BE2C (cell line): ENCODE measurements at regions not wholly inside any gene's neighbourhood (a gene's known extent, or its start where the extent isn't known, plus 50 kb on each side); places are given as distances from the start of the nearest gene placed in this dataset.

ENCODE experiments used
- DNase-seq: peaks from one replicate; pipeline ENCODE4 v3.0.0-alpha.2; 2020
- H3K27me3 ChIP-seq: fragments of 250-450 bp; sonication (Bioruptor Pico); 2 replicates; pipeline ENCODE4 v1.5.1; 2020; ENCODE audit warnings: mild to moderate bottlenecking
- H3K36me3 ChIP-seq: fragments of 250-450 bp; sonication (Bioruptor Pico); 2 replicates; pipeline ENCODE4 v1.5.1; 2020; ENCODE audit warnings: mild to moderate bottlenecking
- H3K4me1 ChIP-seq: fragments of 250-450 bp; sonication (Bioruptor Pico); 2 replicates; pipeline ENCODE4 v1.5.1; 2020
- H3K4me3 ChIP-seq: 2 replicates; pipeline ENCODE4 v1.5.1; 2011; ENCODE audit warnings: low read depth, low read length
- H3K9me3 ChIP-seq: fragments of 250-450 bp; sonication (Bioruptor Pico); 2 replicates; pipeline ENCODE4 v1.5.1; 2020
- TF ChIP-seq, protein P1 (sequence below): IDR thresholded peaks from 2 replicates; pipeline ENCODE4 v1.5.1; 2012; ENCODE audit warnings: mild to moderate bottlenecking, low read depth, low read length

GRCh38 chr10:33798754-33799153 is 464.3 kb upstream of the NRP1 start:
- DNase-seq, result no peak
- Histone ChIP-seq H3K36me3 (no peaks in the 10 kb centered on the region), H3K4me3 (no peak overlapping the region), H3K4me1 (no peaks in the 10 kb centered on the region), H3K9me3 (no peaks in the 10 kb centered on the region), H3K27me3 (no peaks in the 10 kb centered on the region)
- TF ChIP-seq, protein P1, sequence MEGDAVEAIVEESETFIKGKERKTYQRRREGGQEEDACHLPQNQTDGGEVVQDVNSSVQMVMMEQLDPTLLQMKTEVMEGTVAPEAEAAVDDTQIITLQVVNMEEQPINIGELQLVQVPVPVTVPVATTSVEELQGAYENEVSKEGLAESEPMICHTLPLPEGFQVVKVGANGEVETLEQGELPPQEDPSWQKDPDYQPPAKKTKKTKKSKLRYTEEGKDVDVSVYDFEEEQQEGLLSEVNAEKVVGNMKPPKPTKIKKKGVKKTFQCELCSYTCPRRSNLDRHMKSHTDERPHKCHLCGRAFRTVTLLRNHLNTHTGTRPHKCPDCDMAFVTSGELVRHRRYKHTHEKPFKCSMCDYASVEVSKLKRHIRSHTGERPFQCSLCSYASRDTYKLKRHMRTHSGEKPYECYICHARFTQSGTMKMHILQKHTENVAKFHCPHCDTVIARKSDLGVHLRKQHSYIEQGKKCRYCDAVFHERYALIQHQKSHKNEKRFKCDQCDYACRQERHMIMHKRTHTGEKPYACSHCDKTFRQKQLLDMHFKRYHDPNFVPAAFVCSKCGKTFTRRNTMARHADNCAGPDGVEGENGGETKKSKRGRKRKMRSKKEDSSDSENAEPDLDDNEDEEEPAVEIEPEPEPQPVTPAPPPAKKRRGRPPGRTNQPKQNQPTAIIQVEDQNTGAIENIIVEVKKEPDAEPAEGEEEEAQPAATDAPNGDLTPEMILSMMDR, result no peak

GRCh38 chr10:33796680-33797079 is 462.2 kb upstream of the NRP1 start:
- no peak overlapping the region for H3K4me3 ChIP-seq
- no peaks in the 10 kb centered on the region for H3K36me3 ChIP-seq
- H3K4me1 ChIP-seq, result no peaks in the 10 kb centered on the region
- H3K27me3 ChIP-seq, result no peaks in the 10 kb centered on the region
- H3K9me3 ChIP-seq, result no peaks in the 10 kb centered on the region
- TF ChIP-seq, protein P1, result no peak
- DNase-seq, result no peak

GRCh38 chr10:33795529-33795928 is 461.1 kb upstream of the NRP1 start:
- TF ChIP-seq, protein P1, result no peak
- Histone ChIP-seq H3K36me3 (no peaks in the 10 kb centered on the region), H3K4me3 (no peak overlapping the region), H3K4me1 (peaks cover 7% of the 10 kb centered on the region; the same call in 1 of the 2 replicates), H3K9me3 (no peaks in the 10 kb centered on the region), H3K27me3 (no peaks in the 10 kb centered on the region)
- no peak for DNase-seq

GRCh38 chr10:33794460-33794859 is 460.0 kb upstream of the NRP1 start:
- Histone ChIP-seq H3K27me3 (no peaks in the 10 kb centered on the region), H3K4me1 (peaks cover 12% of the 10 kb centered on the region; the same call in 1 of the 2 replicates), H3K36me3 (no peaks in the 10 kb centered on the region), H3K9me3 (no peaks in the 10 kb centered on the region), H3K4me3 (no peak overlapping the region)
- TF ChIP-seq, protein P1, result no peak
- no peak for DNase-seq

DNA sequence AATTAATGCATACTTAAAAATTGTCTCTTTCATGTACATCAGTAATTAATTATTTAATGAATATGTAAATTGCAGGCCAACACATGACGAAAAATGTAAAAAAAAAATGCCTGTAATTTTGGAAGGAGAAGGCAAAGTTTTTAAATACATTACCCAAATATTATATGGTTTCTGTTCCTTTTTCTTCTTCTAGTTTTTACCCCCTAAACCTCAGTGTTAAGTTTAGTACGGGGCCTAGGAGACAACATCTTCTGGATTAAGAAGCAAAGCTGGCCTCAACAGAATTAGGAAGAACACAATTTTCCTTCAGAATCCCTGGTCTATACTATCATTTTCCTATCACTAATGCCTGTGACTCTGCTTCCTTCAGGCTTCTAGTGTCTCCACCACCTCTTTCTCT is 459.3 kb upstream of the NRP1 start:
- TF ChIP-seq, protein P1, result no peak
- DNase-seq, result no peak

DNA sequence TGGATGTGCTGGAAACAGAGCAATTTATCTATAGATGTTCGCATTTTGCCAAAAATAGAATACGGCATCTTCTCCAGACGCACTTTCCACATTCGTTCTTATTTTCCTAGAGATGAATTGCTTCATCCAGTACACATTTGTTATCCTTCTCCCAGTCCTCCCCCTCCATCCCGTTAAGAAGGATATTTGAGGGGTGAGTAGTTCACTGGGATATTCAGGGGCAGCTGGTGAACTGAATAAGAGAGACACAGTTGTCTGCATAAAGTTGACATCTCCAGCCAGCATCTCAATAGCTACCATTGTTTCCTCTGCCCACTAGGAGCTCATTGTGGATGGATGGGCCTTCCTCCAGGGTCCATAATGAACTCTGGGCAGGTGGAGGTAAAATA is 456.8 kb upstream of the NRP1 start:
- Histone ChIP-seq H3K9me3 (no peaks in the 10 kb centered on the region), H3K4me1 (peaks cover 12% of the 10 kb centered on the region; the same call in 1 of the 2 replicates), H3K4me3 (no peak overlapping the region), H3K36me3 (no peaks in the 10 kb centered on the region), H3K27me3 (no peaks in the 10 kb centered on the region)
- TF ChIP-seq, protein P1, result peak; percentile 3; the same call in 1 of the 2 replicates
- DNase-seq, result no peak

More for the DNA sequence above, 459.3 kb upstream of the NRP1 start:
- Histone ChIP-seq H3K4me3 (no peak overlapping the region), H3K9me3 (no peaks in the 10 kb centered on the region), H3K4me1 (peaks cover 12% of the 10 kb centered on the region; the same call in 1 of the 2 replicates), H3K27me3 (no peaks in the 10 kb centered on the region), H3K36me3 (no peaks in the 10 kb centered on the region)
